ENCODE measurements at regions not wholly inside any gene's neighbourhood (a gene's known extent, or its start where the extent isn't known, plus 50 kb on each side); places are given as distances from the start of the nearest gene placed in this dataset.

DNA sequence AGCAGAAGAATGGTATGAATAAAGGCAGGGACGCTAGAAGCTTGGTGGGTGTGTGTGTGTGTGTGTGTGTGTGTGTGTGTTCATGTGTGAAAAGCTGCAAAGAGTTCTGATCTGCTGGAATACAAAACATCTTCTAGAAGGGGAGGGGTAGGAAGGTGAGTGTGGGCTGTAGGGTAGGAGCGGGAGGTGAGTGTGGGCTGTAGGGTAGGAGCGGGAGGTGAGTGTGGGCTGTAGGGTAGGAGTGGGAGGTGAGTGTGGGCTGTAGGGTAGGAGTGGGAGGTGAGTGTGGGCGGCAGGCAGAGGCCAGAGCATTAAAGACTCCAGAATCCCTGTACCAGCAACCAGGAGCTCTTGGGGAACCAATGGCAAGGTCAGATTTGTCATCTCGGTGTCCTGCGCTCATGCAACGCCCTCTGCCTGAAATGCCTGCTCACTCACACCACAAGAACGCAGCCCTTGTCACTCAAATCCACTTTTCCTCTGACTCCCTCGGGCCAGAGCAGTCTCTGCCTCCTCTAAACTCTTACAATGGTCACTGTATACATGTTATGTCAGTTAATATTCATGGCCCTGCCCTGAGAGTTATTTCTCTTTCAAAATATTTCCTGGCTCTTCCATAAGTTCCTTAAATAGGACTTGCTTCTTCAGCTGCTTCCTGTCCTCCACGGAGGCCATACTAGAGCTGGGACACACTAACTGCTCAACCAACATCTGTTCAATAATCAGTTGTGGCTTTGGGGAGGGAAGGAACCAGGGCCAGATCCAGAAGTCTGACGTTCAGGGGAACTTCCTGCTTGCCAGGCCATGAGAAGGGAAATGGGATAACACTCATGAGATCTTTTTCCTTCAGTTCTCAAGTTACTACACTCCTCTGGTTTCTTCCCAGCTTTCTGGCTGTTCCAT, 53.6 kb upstream of the ZNF644 start:
- TF ChIP-seq, protein P1, sequence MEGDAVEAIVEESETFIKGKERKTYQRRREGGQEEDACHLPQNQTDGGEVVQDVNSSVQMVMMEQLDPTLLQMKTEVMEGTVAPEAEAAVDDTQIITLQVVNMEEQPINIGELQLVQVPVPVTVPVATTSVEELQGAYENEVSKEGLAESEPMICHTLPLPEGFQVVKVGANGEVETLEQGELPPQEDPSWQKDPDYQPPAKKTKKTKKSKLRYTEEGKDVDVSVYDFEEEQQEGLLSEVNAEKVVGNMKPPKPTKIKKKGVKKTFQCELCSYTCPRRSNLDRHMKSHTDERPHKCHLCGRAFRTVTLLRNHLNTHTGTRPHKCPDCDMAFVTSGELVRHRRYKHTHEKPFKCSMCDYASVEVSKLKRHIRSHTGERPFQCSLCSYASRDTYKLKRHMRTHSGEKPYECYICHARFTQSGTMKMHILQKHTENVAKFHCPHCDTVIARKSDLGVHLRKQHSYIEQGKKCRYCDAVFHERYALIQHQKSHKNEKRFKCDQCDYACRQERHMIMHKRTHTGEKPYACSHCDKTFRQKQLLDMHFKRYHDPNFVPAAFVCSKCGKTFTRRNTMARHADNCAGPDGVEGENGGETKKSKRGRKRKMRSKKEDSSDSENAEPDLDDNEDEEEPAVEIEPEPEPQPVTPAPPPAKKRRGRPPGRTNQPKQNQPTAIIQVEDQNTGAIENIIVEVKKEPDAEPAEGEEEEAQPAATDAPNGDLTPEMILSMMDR (IDR thresholded peaks at IDR 0.05), result no peak
- no peak for TF ChIP-seq POLR2A (IDR thresholded peaks at IDR 0.05)
- TF ChIP-seq POLR2AphosphoS5 (IDR thresholded peaks at IDR 0.05), result no peak
- TF ChIP-seq EP300 (IDR thresholded peaks at IDR 0.05), result no peak
